NOMO-1 treated with DMSO at 0.1 percent for 48 hours (cell line): ENCODE measurements at regions not wholly inside any gene's neighbourhood (a gene's known extent, or its start where the extent isn't known, plus 50 kb on each side); places are given as distances from the start of the nearest gene placed in this dataset.

Experiments
- DNase-seq: peaks from one replicate; lab custom pipeline; 2025; ENCODE audit not compliant: unreplicated experiment; lab: John Stamatoyannopoulos, UW

GRCh38 chr7:91323626-91324158 is 59.5 kb downstream of the FZD1 start:
- no peak for DNase-seq

GRCh38 chr7:91324663-91325062 is 60.4 kb downstream of the FZD1 start:
- no peak for DNase-seq

GRCh38 chr7:91325726-91326125 is 61.5 kb downstream of the FZD1 start:
- DNase-seq, result peak; percentile 84

GRCh38 chr7:91326516-91327199 is 62.4 kb downstream of the FZD1 start:
- peak; percentile 62 for DNase-seq

GRCh38 chr7:91327346-91327745 is 63.1 kb downstream of the FZD1 start:
- peak; percentile 100 for DNase-seq

GRCh38 chr7:91329571-91329970 is 65.3 kb downstream of the FZD1 start:
- DNase-seq, result no peak

GRCh38 chr7:91330191-91330808 is 66.1 kb downstream of the FZD1 start:
- DNase-seq, result no peak

GRCh38 chr7:91330866-91331265 is 66.6 kb downstream of the FZD1 start:
- DNase-seq, result peak; percentile 86

GRCh38 chr7:91336106-91336505 is 71.9 kb downstream of the FZD1 start:
- DNase-seq, result no peak

GRCh38 chr7:91338226-91339020 is 74.2 kb downstream of the FZD1 start:
- DNase-seq, result no peak

GRCh38 chr7:91342346-91342745 is 78.1 kb downstream of the FZD1 start:
- DNase-seq, result no peak

GRCh38 chr7:91343420-91343960 is 79.3 kb downstream of the FZD1 start:
- DNase-seq, result peak; percentile 44

- no peak for DNase-seq
These were observed 79.9 kb downstream of the FZD1 start for GRCh38 chr7:91343996-91344629.

GRCh38 chr7:91344911-91345310 is 80.7 kb downstream of the FZD1 start:
- DNase-seq, result no peak

- DNase-seq, result peak; percentile 89
These were observed 81.2 kb downstream of the FZD1 start for GRCh38 chr7:91345449-91345848.

- DNase-seq, result no peak
These were observed 82.2 kb downstream of the FZD1 start for GRCh38 chr7:91346426-91346825.

- peak; percentile 66 for DNase-seq
These were observed 83.1 kb downstream of the FZD1 start for GRCh38 chr7:91347290-91347689.

GRCh38 chr7:91348711-91349110 is 84.5 kb downstream of the FZD1 start:
- no peak for DNase-seq

GRCh38 chr7:91351374-91351773 is 87.1 kb downstream of the FZD1 start:
- no peak for DNase-seq

GRCh38 chr7:91352091-91352490 is 87.9 kb downstream of the FZD1 start:
- no peak for DNase-seq

- DNase-seq, result no peak
These were observed 89.6 kb downstream of the FZD1 start for GRCh38 chr7:91353848-91354247.
